Calu3 (cell line): ENCODE measurements at regions not wholly inside any gene's neighbourhood (a gene's known extent, or its start where the extent isn't known, plus 50 kb on each side); places are given as distances from the start of the nearest gene placed in this dataset.

ENCODE experiments used
- BruUV-seq: library from RNA; stranded (reverse); fragments of 400-500 nt; replicated peaks from 2 replicates; lab custom pipeline; 2021; lab: Mats Ljungman, UMichigan
- CTCF ChIA-PET: fragments of 300-600 bp; sonication (Branson Sonifier 250); formaldehyde crosslinking; loops from one replicate; lab custom pipeline; 2022; ENCODE audit warnings: antibody characterized with exemption; lab: Charles Lee
- DNase-seq: peaks from one replicate; pipeline ENCODE4 v3.0.0; 2022
- H3K27ac Mint-ChIP-seq: one replicate; pipeline ENCODE4 v1.8.0; 2022; ENCODE audit warnings: mixed read lengths; ENCODE audit not compliant: unreplicated experiment
- H3K27me3 Mint-ChIP-seq: one replicate; pipeline ENCODE4 v1.8.0; 2022; ENCODE audit warnings: mixed read lengths; ENCODE audit not compliant: unreplicated experiment
- H3K36me3 Mint-ChIP-seq: one replicate; pipeline ENCODE4 v1.8.0; 2022; ENCODE audit warnings: mild to moderate bottlenecking, moderate library complexity, mixed read lengths; ENCODE audit not compliant: insufficient read depth, unreplicated experiment
- H3K4me1 Mint-ChIP-seq: one replicate; pipeline ENCODE4 v1.8.0; 2022; ENCODE audit warnings: mild to moderate bottlenecking, low read depth, mixed read lengths; ENCODE audit not compliant: unreplicated experiment
- H3K4me3 Mint-ChIP-seq: one replicate; pipeline ENCODE4 v1.8.0; 2022; ENCODE audit warnings: mild to moderate bottlenecking, low read depth, moderate library complexity, mixed read lengths; ENCODE audit not compliant: unreplicated experiment
- H3K9me3 Mint-ChIP-seq: one replicate; pipeline ENCODE4 v1.8.0; 2022; ENCODE audit warnings: low read depth, mixed read lengths; ENCODE audit not compliant: unreplicated experiment
- intact Hi-C: fragments of 100-400 bp; cut with micrococcal nuclease; formaldehyde crosslinking; loops from one replicate; pipeline ENCODE4 v1.10.0; 2022; ENCODE audit not compliant: unreplicated experiment
- TF ChIP-seq, protein P1 (sequence below): fragments of 200-600 bp; IDR thresholded peaks from one replicate; pipeline ENCODE4 v1.8.0; 2022; ENCODE audit warnings: antibody characterized with exemption; ENCODE audit not compliant: unreplicated experiment

DNA sequence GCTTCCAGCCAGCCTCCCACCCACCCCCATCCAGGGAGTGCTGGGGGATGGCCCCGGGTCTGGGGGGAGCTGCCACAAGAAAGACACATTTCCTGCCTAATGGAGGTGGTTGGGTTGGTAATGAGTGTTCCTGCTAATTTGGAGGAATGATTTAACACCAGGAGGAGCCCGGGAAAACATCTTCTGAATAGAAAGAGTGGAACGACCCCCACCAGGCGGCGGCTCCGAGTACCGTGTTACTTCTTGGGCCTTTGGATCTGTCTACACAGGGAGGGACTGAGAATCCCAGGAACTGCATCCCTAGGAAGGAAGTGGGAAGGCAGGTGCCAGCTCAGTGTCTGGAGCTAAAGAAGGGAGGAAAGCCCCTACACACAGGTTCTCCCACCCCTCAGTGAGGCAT, 64.6 kb downstream of the TSPAN17 start:
- CTCF ChIA-PET = interaction anchor here (1.9 kb wide), 1 partner anchor 18 kb away, joined by 5 read pairs; no protein-coding TSS in a partner anchor
- Mint-ChIP-seq H3K4me3 (no peak overlapping the region), H3K27ac (no peak overlapping the region), H3K27me3 (peaks cover 97% of the 10 kb centered on the region), H3K9me3 (peaks cover 7% of the 10 kb centered on the region), H3K36me3 (peaks cover 4% of the 10 kb centered on the region), H3K4me1 (no peaks in the 10 kb centered on the region)
- intact Hi-C loops = no loop called here
- BruUV-seq = no TSS peak
- no peak for DNase-seq
- TF ChIP-seq, protein P1, sequence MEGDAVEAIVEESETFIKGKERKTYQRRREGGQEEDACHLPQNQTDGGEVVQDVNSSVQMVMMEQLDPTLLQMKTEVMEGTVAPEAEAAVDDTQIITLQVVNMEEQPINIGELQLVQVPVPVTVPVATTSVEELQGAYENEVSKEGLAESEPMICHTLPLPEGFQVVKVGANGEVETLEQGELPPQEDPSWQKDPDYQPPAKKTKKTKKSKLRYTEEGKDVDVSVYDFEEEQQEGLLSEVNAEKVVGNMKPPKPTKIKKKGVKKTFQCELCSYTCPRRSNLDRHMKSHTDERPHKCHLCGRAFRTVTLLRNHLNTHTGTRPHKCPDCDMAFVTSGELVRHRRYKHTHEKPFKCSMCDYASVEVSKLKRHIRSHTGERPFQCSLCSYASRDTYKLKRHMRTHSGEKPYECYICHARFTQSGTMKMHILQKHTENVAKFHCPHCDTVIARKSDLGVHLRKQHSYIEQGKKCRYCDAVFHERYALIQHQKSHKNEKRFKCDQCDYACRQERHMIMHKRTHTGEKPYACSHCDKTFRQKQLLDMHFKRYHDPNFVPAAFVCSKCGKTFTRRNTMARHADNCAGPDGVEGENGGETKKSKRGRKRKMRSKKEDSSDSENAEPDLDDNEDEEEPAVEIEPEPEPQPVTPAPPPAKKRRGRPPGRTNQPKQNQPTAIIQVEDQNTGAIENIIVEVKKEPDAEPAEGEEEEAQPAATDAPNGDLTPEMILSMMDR = no peak

DNA sequence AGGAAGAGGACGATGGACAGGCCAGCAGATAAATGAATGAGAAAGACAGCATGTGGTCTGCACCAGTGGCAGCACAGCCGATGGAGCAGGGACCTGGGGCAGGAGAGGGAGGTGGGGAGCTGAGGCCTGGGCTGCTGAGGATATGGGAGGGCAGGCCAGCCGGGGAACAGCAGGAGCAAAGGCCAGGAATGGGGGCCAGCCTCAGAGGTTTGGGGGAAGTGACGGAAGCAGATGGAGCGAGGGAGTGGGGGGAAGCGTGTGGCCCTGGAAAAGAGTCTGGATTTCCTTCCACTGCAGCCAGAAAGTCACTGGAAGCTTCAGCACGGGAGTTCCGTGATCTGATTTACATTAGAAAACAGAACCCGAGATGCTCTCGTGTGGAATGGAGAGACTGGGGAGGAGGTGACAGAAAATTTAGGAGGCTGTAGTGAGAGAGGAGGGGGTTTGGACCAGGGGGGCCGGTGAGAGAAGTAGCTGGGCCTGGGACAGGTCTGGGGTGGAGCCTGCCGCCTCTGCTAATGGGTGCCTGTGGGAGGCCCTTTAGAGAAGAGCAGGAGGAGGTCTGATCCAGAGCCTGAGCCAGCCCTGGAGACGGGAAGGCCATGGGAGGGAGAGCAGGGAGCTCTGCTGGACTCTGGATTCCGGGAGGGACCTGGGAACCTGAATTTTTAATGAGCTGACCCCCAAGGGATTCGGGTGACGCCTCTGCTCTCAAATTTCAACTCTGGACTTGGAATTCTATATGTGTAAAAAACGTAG, 65.4 kb downstream of the TSPAN17 start:
- no peaks in the 10 kb centered on the region for H3K4me1 Mint-ChIP-seq
- peaks cover 97% of the 10 kb centered on the region for H3K27me3 Mint-ChIP-seq
- DNase-seq = no peak
- H3K36me3 Mint-ChIP-seq = peaks cover 4% of the 10 kb centered on the region
- CTCF ChIA-PET = no interaction called here
- no peak overlapping the region for H3K27ac Mint-ChIP-seq
- no TSS peak for BruUV-seq
- intact Hi-C loops = no loop called here
- no peak overlapping the region for H3K4me3 Mint-ChIP-seq
- TF ChIP-seq, protein P1 = no peak
- H3K9me3 Mint-ChIP-seq = peaks cover 7% of the 10 kb centered on the region

DNA sequence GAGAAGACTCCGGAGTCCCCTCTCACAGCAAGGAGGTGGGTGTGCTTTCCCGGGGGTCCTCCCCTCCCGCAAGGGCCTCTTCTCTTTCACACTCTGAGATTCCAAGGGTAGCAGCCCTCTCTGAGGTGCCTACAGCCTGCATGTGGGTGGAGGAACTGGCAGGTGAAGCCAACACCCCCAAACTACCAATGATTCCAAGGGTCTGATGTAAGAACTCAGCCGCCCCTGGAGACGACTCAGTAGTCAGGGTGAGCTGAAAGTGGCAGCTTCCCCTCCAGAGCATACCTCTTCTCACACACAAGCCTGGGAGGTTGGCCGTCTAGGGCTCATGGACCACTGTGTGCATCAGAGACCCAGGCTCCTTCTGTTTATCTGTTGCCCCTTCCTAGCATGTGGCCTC, 66.1 kb downstream of the TSPAN17 start:
- Mint-ChIP-seq H3K36me3 (peaks cover 4% of the 10 kb centered on the region), H3K27ac (no peak overlapping the region), H3K4me3 (no peak overlapping the region), H3K9me3 (peaks cover 7% of the 10 kb centered on the region), H3K4me1 (no peaks in the 10 kb centered on the region), H3K27me3 (peaks cover 97% of the 10 kb centered on the region)
- CTCF ChIA-PET = no interaction called here
- intact Hi-C loops = no loop called here
- TF ChIP-seq, protein P1 = no peak
- BruUV-seq = no TSS peak
- DNase-seq = no peak

DNA sequence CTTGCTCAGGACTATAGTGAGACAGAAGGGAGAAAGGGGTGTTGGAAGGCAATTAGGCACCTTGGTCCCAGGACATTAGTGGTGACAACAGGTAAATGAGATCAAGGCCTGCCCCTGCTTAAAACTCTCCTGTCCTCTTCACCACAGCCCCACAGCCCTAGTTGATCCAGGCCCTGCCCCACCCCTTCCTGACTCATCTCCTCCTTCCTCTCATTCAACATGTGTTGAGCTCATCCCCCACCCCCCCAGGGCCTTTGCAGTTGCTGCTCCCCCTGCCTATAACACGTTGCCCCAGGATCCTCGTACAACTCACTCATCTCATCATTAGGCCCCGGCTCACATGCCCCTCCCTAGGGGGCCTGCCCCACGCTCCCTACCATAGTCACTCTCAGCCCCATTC, 66.8 kb downstream of the TSPAN17 start:
- H3K27me3 Mint-ChIP-seq = peaks cover 97% of the 10 kb centered on the region
- H3K4me1 Mint-ChIP-seq = no peaks in the 10 kb centered on the region
- no TSS peak for BruUV-seq
- TF ChIP-seq, protein P1 = no peak
- intact Hi-C loops = no loop called here
- CTCF ChIA-PET = interaction anchor here (0.6 kb wide), 1 partner anchor 94 kb away, joined by 4 read pairs; no protein-coding TSS in a partner anchor
- no peak overlapping the region for H3K4me3 Mint-ChIP-seq
- DNase-seq = no peak
- no peak overlapping the region for H3K27ac Mint-ChIP-seq
- peaks cover 7% of the 10 kb centered on the region for H3K9me3 Mint-ChIP-seq
- H3K36me3 Mint-ChIP-seq = peaks cover 4% of the 10 kb centered on the region
